ENCODE measurements at regions not wholly inside any gene's neighbourhood (a gene's known extent, or its start where the extent isn't known, plus 50 kb on each side); places are given as distances from the start of the nearest gene placed in this dataset.

DNA sequence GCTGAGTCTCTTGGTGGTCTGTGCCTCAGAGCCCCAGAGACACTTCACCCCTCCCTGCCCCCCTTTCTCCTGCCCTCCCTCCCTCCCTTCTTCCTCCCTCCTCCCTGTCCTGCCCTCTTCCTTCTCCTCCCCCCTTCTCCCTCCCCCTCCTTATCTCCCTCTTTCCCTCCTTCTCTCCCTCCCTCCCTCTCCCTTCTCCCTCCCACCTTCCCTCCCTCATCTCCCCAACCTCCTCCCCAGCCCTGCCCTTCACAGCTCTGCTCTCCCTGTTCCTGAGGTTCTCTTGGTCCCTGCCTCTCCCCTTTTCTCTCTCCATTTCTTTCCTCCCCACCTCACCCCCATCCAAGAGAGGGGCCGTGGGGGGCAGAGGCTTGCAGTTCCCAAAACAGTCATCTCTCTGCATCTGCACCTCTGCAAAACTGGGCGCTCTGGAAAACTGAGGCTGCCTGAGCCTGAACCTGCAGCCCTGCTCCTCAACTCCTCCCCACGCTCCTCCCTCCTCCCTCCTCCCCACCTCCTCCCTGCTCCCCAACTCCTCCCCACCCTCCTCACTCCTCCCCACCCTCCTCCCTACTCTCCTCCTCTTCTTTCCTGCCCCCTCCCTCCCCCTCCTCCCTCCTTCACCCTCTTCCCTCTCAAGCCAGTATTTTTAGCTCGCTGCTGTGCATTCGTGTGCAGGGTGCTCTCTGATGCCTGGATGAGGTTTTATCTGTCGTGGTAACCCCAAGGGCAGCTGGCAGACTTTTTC lies 219.1 kb downstream of the C9orf50 start:
- Histone ChIP-seq H3K9me3 (ENCODE audit: control insufficient read depth in 3 of 3, low read length in 3 of 3) (no peaks in the 10 kb centered on the region), H3K4me1 (ENCODE audit: control insufficient read depth in 3 of 3, insufficient read depth in 3 of 3, low read length in 3 of 3) (peaks cover 5 to 8% (median 5%) of the 10 kb centered on the region in 3 donors), H3K4me3 (ENCODE audit: low read length in 3 of 3) (no peak overlapping the region), H3K9ac (ENCODE audit: low read depth in 1 of 3, low read length in 3 of 3) (peak overlapping the region in 1 of 3 donors; percentile 62), H3K27me3 (ENCODE audit: control insufficient read depth in 3 of 3, insufficient read depth in 3 of 3, low read length in 3 of 3) (no peaks in the 10 kb centered on the region), H3K27ac (ENCODE audit: low read depth, low read length) (peak overlapping the region; percentile 47), H3K36me3 (ENCODE audit: control insufficient read depth in 3 of 3, insufficient read depth in 3 of 3, low read length in 3 of 3) (no peaks in the 10 kb centered on the region)

DNA sequence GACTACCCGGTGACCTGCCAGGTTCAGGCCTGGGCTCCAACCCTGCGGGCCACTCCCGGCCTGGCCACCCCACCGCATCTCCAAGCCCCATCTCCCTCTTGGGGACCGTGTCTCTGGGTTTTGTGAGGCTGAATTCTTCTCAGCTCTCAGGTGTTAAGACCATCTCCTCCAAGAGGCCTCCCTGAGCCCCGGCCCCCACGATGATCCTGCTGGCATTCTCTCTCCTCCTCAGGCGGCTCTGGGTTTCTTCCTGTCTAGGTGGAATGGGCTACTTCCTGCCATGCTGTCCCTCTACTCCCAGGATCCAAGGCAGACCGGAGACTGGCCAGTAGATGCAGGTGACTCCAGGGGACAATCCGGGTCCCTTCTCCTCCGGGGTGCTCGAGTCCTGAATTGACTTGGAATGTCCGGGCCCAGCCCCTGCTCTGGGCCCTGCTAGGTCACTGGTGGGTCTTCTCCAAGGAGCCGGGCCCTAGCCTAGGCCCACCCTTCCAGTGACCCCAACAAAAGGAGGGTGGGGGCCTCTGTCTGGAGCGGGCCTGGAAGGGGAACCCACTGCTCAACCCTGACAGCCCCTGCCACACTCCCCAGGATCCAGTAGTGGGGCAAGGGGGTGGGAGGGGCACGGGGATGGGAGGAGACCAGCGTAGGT lies 219.8 kb downstream of the C9orf50 start:
- Histone ChIP-seq H3K27ac (ENCODE audit: low read depth, low read length) (peak overlapping the region; percentile 25), H3K4me3 (ENCODE audit: low read length in 3 of 3) (no peak overlapping the region), H3K9me3 (ENCODE audit: control insufficient read depth in 3 of 3, low read length in 3 of 3) (no peaks in the 10 kb centered on the region), H3K9ac (ENCODE audit: low read depth in 1 of 3, low read length in 3 of 3) (no peak overlapping the region), H3K4me1 (ENCODE audit: control insufficient read depth in 3 of 3, insufficient read depth in 3 of 3, low read length in 3 of 3) (peaks cover 5 to 8% (median 5%) of the 10 kb centered on the region in 3 donors), H3K27me3 (ENCODE audit: control insufficient read depth in 3 of 3, insufficient read depth in 3 of 3, low read length in 3 of 3) (no peaks in the 10 kb centered on the region), H3K36me3 (ENCODE audit: control insufficient read depth in 3 of 3, insufficient read depth in 3 of 3, low read length in 3 of 3) (no peaks in the 10 kb centered on the region)

DNA sequence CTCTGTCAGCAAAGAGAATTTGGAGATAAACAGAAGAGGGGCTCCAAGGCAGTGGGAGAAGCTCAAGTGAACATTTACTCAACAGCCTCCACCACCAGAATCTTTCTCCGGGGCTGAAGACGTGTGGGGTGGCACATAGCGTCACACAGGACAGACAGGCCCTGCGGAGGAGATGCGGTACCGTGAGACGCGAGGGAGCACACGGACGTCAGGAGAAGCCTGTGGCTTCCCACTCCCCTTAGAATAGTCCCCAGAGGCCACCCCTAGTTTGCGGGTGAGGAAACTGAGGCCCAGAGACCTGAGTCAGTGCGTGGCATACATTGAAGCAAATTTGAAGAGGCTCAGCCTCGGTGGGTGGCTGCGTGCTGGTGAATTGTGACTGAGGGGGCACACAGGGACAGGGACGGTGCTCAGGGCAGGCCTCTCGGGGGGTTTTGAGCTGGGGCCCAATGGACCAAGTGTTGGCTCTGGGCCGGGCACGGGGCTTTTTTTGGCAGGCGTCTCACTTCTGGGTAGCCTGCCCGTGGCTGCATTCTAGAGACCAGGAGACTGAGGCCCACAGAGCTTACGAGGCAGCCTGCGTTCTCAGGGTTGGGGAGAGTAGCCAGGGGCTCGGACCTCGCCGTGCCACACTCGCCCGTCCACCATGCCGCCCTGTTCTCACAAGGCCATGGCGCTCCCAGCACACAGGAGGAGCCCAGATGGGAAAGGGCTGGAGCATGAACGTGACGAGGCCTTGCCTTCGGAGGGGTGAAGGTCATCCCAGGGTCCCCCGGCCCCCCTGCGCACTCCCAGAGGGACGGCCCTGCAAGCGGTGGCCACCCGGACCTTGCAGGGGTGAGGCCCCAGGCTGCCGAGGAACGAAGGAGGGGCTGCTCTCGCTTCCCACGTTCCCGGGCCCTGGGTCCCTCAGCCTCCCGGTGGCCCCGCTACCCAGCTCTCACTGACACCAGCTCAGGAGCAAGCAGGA lies 220.6 kb downstream of the C9orf50 start:
- Histone ChIP-seq H3K27me3 (ENCODE audit: control insufficient read depth in 3 of 3, insufficient read depth in 3 of 3, low read length in 3 of 3) (no peaks in the 10 kb centered on the region), H3K36me3 (ENCODE audit: control insufficient read depth in 3 of 3, insufficient read depth in 3 of 3, low read length in 3 of 3) (no peaks in the 10 kb centered on the region), H3K9ac (ENCODE audit: low read depth in 1 of 3, low read length in 3 of 3) (no peak overlapping the region), H3K9me3 (ENCODE audit: control insufficient read depth in 3 of 3, low read length in 3 of 3) (no peaks in the 10 kb centered on the region), H3K4me1 (ENCODE audit: control insufficient read depth in 3 of 3, insufficient read depth in 3 of 3, low read length in 3 of 3) (peaks cover 5 to 8% (median 5%) of the 10 kb centered on the region in 3 donors), H3K27ac (ENCODE audit: low read depth, low read length) (no peak overlapping the region), H3K4me3 (ENCODE audit: low read length in 3 of 3) (no peak overlapping the region)

DNA sequence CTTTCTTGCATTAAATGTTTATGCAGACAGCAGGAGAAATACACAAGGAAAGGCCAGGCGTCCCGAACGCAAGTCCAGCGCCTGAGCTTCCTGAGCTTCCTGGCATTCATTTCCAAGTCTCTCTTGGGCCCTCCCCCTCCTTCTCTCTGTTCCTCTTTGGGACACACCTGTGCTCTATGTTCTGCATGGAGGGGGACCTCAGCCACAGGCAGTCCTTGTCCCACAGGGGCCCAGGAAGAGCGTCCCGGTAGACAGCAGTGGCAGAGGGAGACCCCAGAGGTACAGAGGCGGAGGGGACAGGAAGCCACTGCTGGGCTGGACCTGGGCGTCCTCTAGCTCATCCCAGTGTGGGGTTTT lies 221.3 kb downstream of the C9orf50 start:
- no peaks in the 10 kb centered on the region for H3K36me3 ChIP-seq (ENCODE audit: control insufficient read depth in 3 of 3, insufficient read depth in 3 of 3, low read length in 3 of 3)
- no peak overlapping the region for H3K4me3 ChIP-seq (ENCODE audit: low read length in 3 of 3)
- H3K9ac ChIP-seq (ENCODE audit: low read depth in 1 of 3, low read length in 3 of 3), result no peak overlapping the region
- no peaks in the 10 kb centered on the region for H3K9me3 ChIP-seq (ENCODE audit: control insufficient read depth in 3 of 3, low read length in 3 of 3)
- H3K27me3 ChIP-seq (ENCODE audit: control insufficient read depth in 3 of 3, insufficient read depth in 3 of 3, low read length in 3 of 3), result peaks cover 0 to 3% (median 2%) of the 10 kb centered on the region in 3 donors
- peaks cover 5 to 8% (median 5%) of the 10 kb centered on the region in 3 donors for H3K4me1 ChIP-seq (ENCODE audit: control insufficient read depth in 3 of 3, insufficient read depth in 3 of 3, low read length in 3 of 3)
- H3K27ac ChIP-seq (ENCODE audit: low read depth, low read length), result no peak overlapping the region

DNA sequence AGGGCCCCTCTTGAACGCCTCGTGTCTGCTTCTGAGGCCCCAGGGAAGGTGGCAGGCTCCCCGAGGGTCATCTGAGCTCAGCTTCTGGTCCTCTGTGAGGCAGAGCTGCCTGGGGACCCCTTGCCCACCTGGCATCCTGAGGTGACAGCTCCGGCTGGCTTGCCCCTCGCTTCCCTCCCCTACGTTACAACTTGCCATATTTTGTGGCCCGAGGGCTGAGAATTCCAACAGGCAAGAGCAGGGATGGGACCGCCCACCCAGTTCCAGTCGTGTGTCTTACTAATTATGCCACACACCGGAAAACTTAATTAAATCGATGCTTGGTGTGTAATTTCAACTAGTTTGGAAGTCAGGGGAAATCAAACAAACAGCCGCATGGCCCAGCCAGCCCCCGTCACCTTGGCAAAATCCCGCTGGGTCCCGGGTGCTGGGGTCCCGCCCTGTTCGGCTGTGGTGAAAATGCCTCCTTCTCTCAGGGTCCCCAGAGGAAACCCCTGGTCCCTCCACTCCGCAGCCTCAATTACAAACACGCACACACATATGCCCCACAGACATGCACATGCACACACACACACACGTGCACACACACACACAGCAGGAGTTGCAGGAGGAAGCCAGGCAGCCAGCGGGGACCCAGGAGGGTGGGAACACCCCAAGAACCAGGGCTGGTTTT lies 221.0 kb upstream of the IER5L start:
- Histone ChIP-seq H3K4me1 (ENCODE audit: control insufficient read depth in 3 of 3, insufficient read depth in 3 of 3, low read length in 3 of 3) (peaks cover 5 to 8% (median 5%) of the 10 kb centered on the region in 3 donors), H3K9ac (ENCODE audit: low read depth in 1 of 3, low read length in 3 of 3) (no peak overlapping the region), H3K27ac (ENCODE audit: low read depth, low read length) (no peak overlapping the region), H3K4me3 (ENCODE audit: low read length in 3 of 3) (no peak overlapping the region), H3K9me3 (ENCODE audit: control insufficient read depth in 3 of 3, low read length in 3 of 3) (no peaks in the 10 kb centered on the region), H3K36me3 (ENCODE audit: control insufficient read depth in 3 of 3, insufficient read depth in 3 of 3, low read length in 3 of 3) (no peaks in the 10 kb centered on the region), H3K27me3 (ENCODE audit: control insufficient read depth in 3 of 3, insufficient read depth in 3 of 3, low read length in 3 of 3) (peaks cover 0 to 6% (median 6%) of the 10 kb centered on the region in 3 donors)

DNA sequence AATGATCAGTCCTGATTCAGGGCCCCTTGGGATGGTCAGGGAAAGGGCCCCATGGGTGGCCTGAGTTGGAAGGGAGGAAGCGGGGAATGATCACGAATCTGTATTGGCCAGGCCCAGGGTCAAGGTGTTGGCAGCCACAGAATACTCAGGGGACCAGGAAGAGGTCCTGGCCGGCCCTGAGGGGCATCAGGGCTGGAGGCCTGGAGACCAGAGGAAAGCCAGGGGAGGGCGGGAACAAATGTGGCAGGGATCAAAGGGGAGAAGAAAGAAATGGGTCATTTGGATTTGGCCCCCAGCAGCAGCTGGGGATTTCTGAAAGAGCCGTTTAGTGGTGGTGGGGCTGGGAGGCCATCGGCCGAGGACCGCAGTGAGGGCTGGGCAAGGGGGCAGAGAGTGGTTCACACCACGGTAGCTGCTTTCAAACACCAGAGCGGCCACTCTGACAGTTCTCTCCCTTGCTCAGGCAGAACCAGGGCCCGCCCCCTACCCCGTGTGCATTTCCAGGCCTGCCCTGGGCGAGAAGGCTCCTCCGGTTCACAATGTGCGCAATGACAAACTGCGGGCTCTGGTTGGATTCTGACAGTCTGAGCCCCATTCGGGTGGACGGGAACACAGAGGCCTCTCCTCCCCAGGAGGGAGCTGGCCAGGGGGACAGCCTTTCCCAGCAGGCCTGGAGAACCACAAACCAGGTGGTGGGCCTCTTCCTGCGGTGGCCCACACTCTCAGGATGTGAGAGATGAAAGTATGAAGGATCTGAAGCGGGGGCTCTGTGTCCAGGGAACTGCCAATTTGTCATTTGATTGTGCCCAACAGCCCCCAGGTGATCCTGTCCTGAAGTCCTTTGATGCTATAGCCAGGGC lies 220.3 kb upstream of the IER5L start:
- Histone ChIP-seq H3K9ac (ENCODE audit: low read depth in 1 of 3, low read length in 3 of 3) (no peak overlapping the region), H3K4me1 (ENCODE audit: control insufficient read depth in 3 of 3, insufficient read depth in 3 of 3, low read length in 3 of 3) (peaks cover 4 to 5% (median 5%) of the 10 kb centered on the region in 3 donors), H3K4me3 (ENCODE audit: low read length in 3 of 3) (no peak overlapping the region), H3K27ac (ENCODE audit: low read depth, low read length) (no peak overlapping the region), H3K36me3 (ENCODE audit: control insufficient read depth in 3 of 3, insufficient read depth in 3 of 3, low read length in 3 of 3) (no peaks in the 10 kb centered on the region), H3K9me3 (ENCODE audit: control insufficient read depth in 3 of 3, low read length in 3 of 3) (no peaks in the 10 kb centered on the region), H3K27me3 (ENCODE audit: control insufficient read depth in 3 of 3, insufficient read depth in 3 of 3, low read length in 3 of 3) (peaks cover 0 to 6% (median 6%) of the 10 kb centered on the region in 3 donors)

DNA sequence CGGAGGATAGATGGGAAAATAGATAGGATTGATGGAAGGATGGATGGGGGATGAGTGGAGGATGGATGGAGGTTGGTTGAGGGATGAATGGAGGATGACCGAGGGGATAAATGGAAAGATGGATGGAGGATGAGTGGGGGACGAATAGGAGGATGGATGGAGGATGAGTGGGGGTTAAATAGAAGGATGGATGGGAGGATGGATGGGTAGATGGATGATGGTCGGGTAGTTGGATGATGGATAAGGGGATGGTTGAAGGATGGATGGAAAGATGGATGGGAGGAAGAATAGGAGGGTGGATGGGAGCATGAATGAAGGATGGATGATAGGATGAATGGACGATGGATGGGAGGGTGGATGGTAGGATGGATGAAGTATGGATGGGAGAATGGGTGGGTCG lies 219.3 kb upstream of the IER5L start:
- no peaks in the 10 kb centered on the region for H3K9me3 ChIP-seq (ENCODE audit: control insufficient read depth in 3 of 3, low read length in 3 of 3)
- H3K9ac ChIP-seq (ENCODE audit: low read depth in 1 of 3, low read length in 3 of 3), result no peak overlapping the region
- no peaks in the 10 kb centered on the region for H3K36me3 ChIP-seq (ENCODE audit: control insufficient read depth in 3 of 3, insufficient read depth in 3 of 3, low read length in 3 of 3)
- no peak overlapping the region for H3K27ac ChIP-seq (ENCODE audit: low read depth, low read length)
- peaks cover 0 to 6% (median 6%) of the 10 kb centered on the region in 3 donors for H3K27me3 ChIP-seq (ENCODE audit: control insufficient read depth in 3 of 3, insufficient read depth in 3 of 3, low read length in 3 of 3)
- H3K4me1 ChIP-seq (ENCODE audit: control insufficient read depth in 3 of 3, insufficient read depth in 3 of 3, low read length in 3 of 3), result peaks cover 0 to 2% (median 0%) of the 10 kb centered on the region in 3 donors
- no peak overlapping the region for H3K4me3 ChIP-seq (ENCODE audit: low read length in 3 of 3)

DNA sequence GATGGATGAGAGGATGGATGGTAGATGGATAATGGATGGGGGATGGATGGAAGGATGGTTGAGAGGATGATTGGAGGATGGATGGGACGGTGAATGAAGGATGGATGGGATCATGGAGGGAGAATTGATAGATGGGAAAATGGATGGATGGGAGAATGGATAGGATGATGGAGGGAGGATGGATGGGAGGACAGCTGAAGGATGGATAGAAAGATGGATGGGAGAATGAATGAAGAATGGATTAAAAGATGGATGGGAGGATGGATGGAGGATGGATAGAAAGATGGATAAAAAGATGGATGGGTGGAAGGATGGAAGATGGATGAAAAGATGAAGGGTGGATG lies 218.3 kb upstream of the IER5L start:
- no peak overlapping the region for H3K27ac ChIP-seq (ENCODE audit: low read depth, low read length)
- H3K36me3 ChIP-seq (ENCODE audit: control insufficient read depth in 3 of 3, insufficient read depth in 3 of 3, low read length in 3 of 3), result no peaks in the 10 kb centered on the region
- peaks cover 0 to 6% (median 6%) of the 10 kb centered on the region in 3 donors for H3K27me3 ChIP-seq (ENCODE audit: control insufficient read depth in 3 of 3, insufficient read depth in 3 of 3, low read length in 3 of 3)
- no peak overlapping the region for H3K4me3 ChIP-seq (ENCODE audit: low read length in 3 of 3)
- peaks cover 0 to 2% (median 0%) of the 10 kb centered on the region in 3 donors for H3K4me1 ChIP-seq (ENCODE audit: control insufficient read depth in 3 of 3, insufficient read depth in 3 of 3, low read length in 3 of 3)
- H3K9ac ChIP-seq (ENCODE audit: low read depth in 1 of 3, low read length in 3 of 3), result no peak overlapping the region
- H3K9me3 ChIP-seq (ENCODE audit: control insufficient read depth in 3 of 3, low read length in 3 of 3), result no peaks in the 10 kb centered on the region

Data from skeletal muscle tissue (tissue), 3 donors.